Astrocyte (in vitro differentiated cells and primary cell): ENCODE measurements at regions not wholly inside any gene's neighbourhood (a gene's known extent, or its start where the extent isn't known, plus 50 kb on each side); places are given as distances from the start of the nearest gene placed in this dataset.

Experiments
- DNase-seq: peaks from one replicate; pipeline ENCODE4 v3.0.0-alpha.2; 2010; ENCODE audit warnings: low read depth
- FAIRE-seq: peaks from 2 replicates; lab custom pipeline; 2011; peaks lifted over from hg19 to GRCh38; lab: Jason Lieb, UNC
- H2AFZ ChIP-seq: 2 replicates; pipeline ENCODE4 v1.6.0; 2012; ENCODE audit warnings: low read depth, low read length, inconsistent platforms
- H3K27ac ChIP-seq: 2 replicates; pipeline ENCODE4 v1.5.1; 2011; ENCODE audit warnings: low read depth, low read length, inconsistent platforms
- H3K27me3 ChIP-seq: 2 replicates; pipeline ENCODE4 v1.6.0; 2011; ENCODE audit warnings: low read length, inconsistent platforms; ENCODE audit not compliant: insufficient read depth
- H3K36me3 ChIP-seq: 2 replicates; pipeline ENCODE4 v1.5.1; 2011; ENCODE audit warnings: low read length, inconsistent platforms; ENCODE audit not compliant: insufficient read depth
- H3K4me1 ChIP-seq: 2 replicates; pipeline ENCODE4 v1.5.1; 2011; ENCODE audit warnings: low read length, inconsistent platforms; ENCODE audit not compliant: insufficient read depth
- H3K4me2 ChIP-seq: 2 replicates; pipeline ENCODE4 v1.6.0; 2012; ENCODE audit warnings: low read length, inconsistent platforms
- H3K4me3 ChIP-seq: 2 replicates; pipeline ENCODE4 v1.5.1; 2011; ENCODE audit warnings: low read depth, mild to moderate bottlenecking, low read length, inconsistent platforms; ENCODE audit not compliant: insufficient read depth
- H3K79me2 ChIP-seq: 2 replicates; pipeline ENCODE4 v1.6.0; 2012; ENCODE audit warnings: mild to moderate bottlenecking, low read length, inconsistent platforms; ENCODE audit not compliant: insufficient read depth
- H3K9ac ChIP-seq: 2 replicates; pipeline ENCODE4 v1.6.0; 2012; ENCODE audit warnings: mild to moderate bottlenecking, low read length, inconsistent platforms
- H3K9me3 ChIP-seq: 2 replicates; pipeline ENCODE4 v1.5.1; 2012; ENCODE audit warnings: low read depth, mild to moderate bottlenecking, low read length, inconsistent platforms; ENCODE audit not compliant: insufficient read depth
- H4K20me1 ChIP-seq: 2 replicates; pipeline ENCODE4 v1.6.0; 2012; ENCODE audit warnings: low read length, inconsistent platforms; ENCODE audit not compliant: insufficient read depth
- H3K27ac Mint-ChIP-seq: one replicate; pipeline ENCODE4 v1.8.0; 2021; ENCODE audit warnings: mild to moderate bottlenecking, mixed read lengths; ENCODE audit not compliant: unreplicated experiment
- H3K27me3 Mint-ChIP-seq: one replicate; pipeline ENCODE4 v1.8.0; 2021; ENCODE audit warnings: low read depth, mixed read lengths; ENCODE audit not compliant: unreplicated experiment
- H3K36me3 Mint-ChIP-seq: one replicate; pipeline ENCODE4 v1.8.0; 2021; ENCODE audit warnings: low read depth, mixed read lengths; ENCODE audit not compliant: unreplicated experiment
- H3K4me1 Mint-ChIP-seq: one replicate; pipeline ENCODE4 v1.8.0; 2021; ENCODE audit warnings: low read depth, mixed read lengths; ENCODE audit not compliant: unreplicated experiment
- H3K4me3 Mint-ChIP-seq: one replicate; pipeline ENCODE4 v1.8.0; 2021; ENCODE audit warnings: mild to moderate bottlenecking, moderate library complexity, mixed read lengths; ENCODE audit not compliant: unreplicated experiment
- H3K9me3 Mint-ChIP-seq: one replicate; pipeline ENCODE4 v1.8.0; 2021; ENCODE audit warnings: mild to moderate bottlenecking, mixed read lengths; ENCODE audit not compliant: unreplicated experiment
- CTCF ChIP-seq: IDR thresholded peaks from 2 replicates; pipeline ENCODE4 v1.5.1; 2011; ENCODE audit warnings: low read depth, mild to moderate bottlenecking, inconsistent platforms, low read length, moderate library complexity; ENCODE audit not compliant: insufficient read depth
- EZH2 ChIP-seq: IDR thresholded peaks from 2 replicates; pipeline ENCODE4 v1.6.1; 2012; ENCODE audit warnings: mild to moderate bottlenecking, low read length, inconsistent platforms; ENCODE audit not compliant: insufficient read depth

- Histone ChIP-seq H3K9ac (peak overlapping the region; percentile 62), H3K4me2 (peak overlapping the region; percentile 51), H4K20me1 (no peaks in the 10 kb centered on the region), H3K27me3 (peaks cover 3% of the 10 kb centered on the region), H3K27ac (peak overlapping the region; percentile 81), H3K36me3 (no peaks in the 10 kb centered on the region), H3K4me3 (no peak overlapping the region), H3K4me1 (peaks cover 44% of the 10 kb centered on the region), H2AFZ (no peak overlapping the region), H3K79me2 (no peaks in the 10 kb centered on the region), H3K9me3 (no peaks in the 10 kb centered on the region)
- DNase-seq (peak; percentile 28), FAIRE-seq (no peak)
- no peaks in the 10 kb centered on the region for H3K36me3 Mint-ChIP-seq
- H3K27ac Mint-ChIP-seq, result no peak overlapping the region
- H3K4me3 Mint-ChIP-seq, result no peak overlapping the region
- TF ChIP-seq EZH2 (no peak), CTCF (no peak)
- no peaks in the 10 kb centered on the region for H3K9me3 Mint-ChIP-seq
- peaks cover 6% of the 10 kb centered on the region for H3K27me3 Mint-ChIP-seq
- H3K4me1 Mint-ChIP-seq, result peaks cover 19% of the 10 kb centered on the region
Observed at GRCh38 chr2:234285541-234285940, 211.3 kb downstream of the ARL4C start.

DNA sequence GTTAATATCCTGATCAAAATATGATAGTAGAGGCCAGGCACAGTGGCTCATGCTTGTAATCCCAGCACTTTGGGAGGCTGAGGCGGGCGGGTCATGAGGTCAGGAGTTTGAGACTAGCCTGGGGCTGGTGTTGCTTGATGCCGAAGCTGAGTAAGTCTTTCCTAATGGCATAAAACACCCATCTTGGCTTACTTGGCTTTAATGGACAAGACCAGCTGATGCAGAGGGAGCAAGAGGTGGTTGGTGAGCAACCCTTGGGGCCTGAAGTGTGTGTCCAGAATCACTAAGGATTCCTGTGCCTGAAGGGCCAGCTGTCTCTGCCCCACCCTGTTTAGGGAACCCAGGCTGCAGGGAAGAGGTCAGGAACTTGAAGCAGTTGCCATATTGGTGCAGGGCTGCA, 217.2 kb downstream of the ARL4C start:
- H3K27ac ChIP-seq, result no peak overlapping the region
- H3K4me2 ChIP-seq, result no peak overlapping the region
- no peak for TF ChIP-seq EZH2
- TF ChIP-seq CTCF, result no peak
- no peak overlapping the region for H3K9ac ChIP-seq
- H3K4me3 ChIP-seq, result no peak overlapping the region
- H4K20me1 ChIP-seq, result no peaks in the 10 kb centered on the region
- Mint-ChIP-seq H3K4me1 (no peaks in the 10 kb centered on the region), H3K36me3 (no peaks in the 10 kb centered on the region), H3K27ac (no peak overlapping the region), H3K27me3 (peaks cover 8% of the 10 kb centered on the region), H3K4me3 (no peak overlapping the region), H3K9me3 (peaks cover 10% of the 10 kb centered on the region)
- H3K36me3 ChIP-seq, result no peaks in the 10 kb centered on the region
- H3K9me3 ChIP-seq, result no peaks in the 10 kb centered on the region
- H2AFZ ChIP-seq, result no peak overlapping the region
- FAIRE-seq (no peak), DNase-seq (no peak)
- H3K79me2 ChIP-seq, result no peaks in the 10 kb centered on the region
- peaks cover 3% of the 10 kb centered on the region for H3K27me3 ChIP-seq
- peaks cover under 1% of the 10 kb centered on the region for H3K4me1 ChIP-seq

GRCh38 chr2:234278556-234279255, 218.2 kb downstream of the ARL4C start:
- H3K4me3 Mint-ChIP-seq, result no peak overlapping the region
- DNase-seq, result no peak
- no peak overlapping the region for H3K27ac Mint-ChIP-seq
- peaks cover 13% of the 10 kb centered on the region for H3K9me3 Mint-ChIP-seq
- peaks cover 3% of the 10 kb centered on the region for H3K27me3 ChIP-seq
- no peak overlapping the region for H3K9ac ChIP-seq
- H3K79me2 ChIP-seq, result no peaks in the 10 kb centered on the region
- H3K9me3 ChIP-seq, result no peaks in the 10 kb centered on the region
- H3K36me3 Mint-ChIP-seq, result no peaks in the 10 kb centered on the region
- no peaks in the 10 kb centered on the region for H4K20me1 ChIP-seq
- no peaks in the 10 kb centered on the region for H3K4me1 Mint-ChIP-seq
- no peak overlapping the region for H3K27ac ChIP-seq
- H3K36me3 ChIP-seq, result no peaks in the 10 kb centered on the region
- H2AFZ ChIP-seq, result no peak overlapping the region
- peaks cover 8% of the 10 kb centered on the region for H3K27me3 Mint-ChIP-seq
- no peak for FAIRE-seq
- H3K4me3 ChIP-seq, result no peak overlapping the region
- H3K4me2 ChIP-seq, result no peak overlapping the region
- H3K4me1 ChIP-seq, result no peaks in the 10 kb centered on the region
- no peak for TF ChIP-seq EZH2
- TF ChIP-seq CTCF, result no peak
